Esophagus squamous epithelium (tissue), 5 donors: ENCODE measurements at regions not wholly inside any gene's neighbourhood (a gene's known extent, or its start where the extent isn't known, plus 50 kb on each side); places are given as distances from the start of the nearest gene placed in this dataset.

Experiments used
- DNase-seq: peaks from one replicate; lab custom pipeline; 2025; lab: John Stamatoyannopoulos, UW
- H3K27ac ChIP-seq, 4 donors: fragments of 200-600 bp; sonication (generic); one replicate each; pipeline ENCODE4 v1.5.1; 2016 to 2019; ENCODE audit warnings: mild to moderate bottlenecking in 1 of 4
- H3K27me3 ChIP-seq, 4 donors: fragments of 200-600 bp; sonication (generic); 1 replicate in 3 of 4; 2 replicates in 1 of 4; pipeline versions ENCODE4 v1.5.1 to v1.6.0; 2017 to 2021; ENCODE audit warnings: antibody characterized with exemption in 1 of 4
- H3K36me3 ChIP-seq, 3 donors: fragments of 200-600 bp; sonication (generic); one replicate each; pipeline ENCODE4 v1.5.1; 2016 to 2019
- H3K4me1 ChIP-seq, 3 donors: fragments of 200-600 bp; sonication (generic); one replicate each; pipeline ENCODE4 v1.5.1; 2017 to 2019
- H3K4me3 ChIP-seq, 4 donors: fragments of 200-600 bp; sonication (generic); 1 replicate in 3 of 4; 2 replicates in 1 of 4; pipeline ENCODE4 v1.5.1; 2016 to 2019; ENCODE audit warnings: mild to moderate bottlenecking in 2 of 4, moderate library complexity in 1 of 4
- H3K9me3 ChIP-seq, 3 donors: fragments of 200-600 bp; sonication (generic); one replicate each; pipeline ENCODE4 v1.5.1; 2016 to 2019
- CTCF ChIP-seq, 6 experiments: fragments of 450-650 bp in 4 of 6; fragments of 200-600 bp in 2 of 6; sonication (generic) in 2 of 6; IDR thresholded peaks; one replicate each; pipeline ENCODE4 v1.5.1; 2016 to 2019; ENCODE audit warnings: antibody characterized with exemption in 6 of 6, mild to moderate bottlenecking in 4 of 6, moderate library complexity in 4 of 6
- POLR2A ChIP-seq, 4 donors: fragments of 450-650 bp; IDR thresholded peaks; one replicate each; pipeline ENCODE4 v1.6.1; 2017; ENCODE audit warnings: antibody characterized with exemption in 4 of 4, mild to moderate bottlenecking in 4 of 4, moderate library complexity in 3 of 4
- WGBS, 2 donors: methylation state at CpG; one replicate each; pipeline ENCODE4 v1.1.5; 2018; 5-methylcytosine and 5-hydroxymethylcytosine counted together
- intact Hi-C: fragments of 100-400 bp; cut with DNase I; formaldehyde crosslinking; loops from one replicate; pipeline ENCODE4 v1.15.0; 2022
- donor health status: DM: yes; HTN: yes; CAD: no.

GRCh38 chr12:67832155-67832554, 157.1 kb upstream of the IFNG-AS1 start:
- no peak overlapping the region for H3K27ac ChIP-seq
- no peaks in the 10 kb centered on the region for H3K36me3 ChIP-seq
- no peak for TF ChIP-seq CTCF (IDR thresholded peaks at IDR 0.05)
- no peak for TF ChIP-seq POLR2A (IDR thresholded peaks at IDR 0.05)
- peaks cover 0 to 9% (median 3%) of the 10 kb centered on the region in 3 donors for H3K4me1 ChIP-seq
- WGBS, 2 donors = 80 to 85% methylated on average over 1 to 2 of the region's 2 CpGs
- no peak for DNase-seq
- intact Hi-C loops = no loop called here
- H3K4me3 ChIP-seq = no peak overlapping the region
- H3K27me3 ChIP-seq = no peaks in the 10 kb centered on the region
- no peaks in the 10 kb centered on the region for H3K9me3 ChIP-seq

- Histone ChIP-seq H3K36me3 (no peaks in the 10 kb centered on the region), H3K9me3 (no peaks in the 10 kb centered on the region), H3K4me1 (no peaks in the 10 kb centered on the region), H3K27ac (no peak overlapping the region), H3K4me3 (no peak overlapping the region), H3K27me3 (no peaks in the 10 kb centered on the region)
- DNase-seq = no peak
- TF ChIP-seq CTCF (IDR thresholded peaks at IDR 0.05) = no peak
- no peak for TF ChIP-seq POLR2A (IDR thresholded peaks at IDR 0.05)
- 80 to 91% methylated on average over 5 of the region's 5 CpGs for WGBS, 2 donors
- intact Hi-C loops = no loop called here
Measured at GRCh38 chr12:67833602-67834001, 155.6 kb upstream of the IFNG-AS1 start.

GRCh38 chr12:67837876-67838275, 151.4 kb upstream of the IFNG-AS1 start:
- Histone ChIP-seq H3K4me1 (no peaks in the 10 kb centered on the region), H3K9me3 (no peaks in the 10 kb centered on the region), H3K27me3 (no peaks in the 10 kb centered on the region), H3K36me3 (no peaks in the 10 kb centered on the region), H3K4me3 (no peak overlapping the region), H3K27ac (no peak overlapping the region)
- no peak for TF ChIP-seq CTCF (IDR thresholded peaks at IDR 0.05)
- TF ChIP-seq POLR2A (IDR thresholded peaks at IDR 0.05) = no peak
- DNase-seq = no peak
- intact Hi-C loops = no loop called here
- 42 to 83% methylated on average over 1 of the region's 1 CpG for WGBS, 2 donors

- intact Hi-C loops = no loop called here
- no peak overlapping the region for H3K4me3 ChIP-seq
- no peaks in the 10 kb centered on the region for H3K9me3 ChIP-seq
- no peaks in the 10 kb centered on the region for H3K36me3 ChIP-seq
- H3K27me3 ChIP-seq = no peaks in the 10 kb centered on the region
- 64 to 75% methylated on average over 2 of the region's 2 CpGs for WGBS, 2 donors
- TF ChIP-seq POLR2A (IDR thresholded peaks at IDR 0.05) (no peak), CTCF (IDR thresholded peaks at IDR 0.05) (no peak)
- no peaks in the 10 kb centered on the region for H3K4me1 ChIP-seq
- no peak for DNase-seq
- H3K27ac ChIP-seq = no peak overlapping the region
Measured at GRCh38 chr12:67842124-67842523, 147.1 kb upstream of the IFNG-AS1 start.

GRCh38 chr12:67843257-67843656, 146.0 kb upstream of the IFNG-AS1 start:
- Histone ChIP-seq H3K9me3 (no peaks in the 10 kb centered on the region), H3K4me3 (no peak overlapping the region), H3K27me3 (no peaks in the 10 kb centered on the region), H3K27ac (no peak overlapping the region), H3K4me1 (no peaks in the 10 kb centered on the region), H3K36me3 (no peaks in the 10 kb centered on the region)
- WGBS, 2 donors = 82 to 85% methylated on average over 3 of the region's 3 CpGs
- DNase-seq = no peak
- intact Hi-C loops = no loop called here
- TF ChIP-seq CTCF (IDR thresholded peaks at IDR 0.05) = no peak
- no peak for TF ChIP-seq POLR2A (IDR thresholded peaks at IDR 0.05)
